ENCODE measurements at regions not wholly inside any gene's neighbourhood (a gene's known extent, or its start where the extent isn't known, plus 50 kb on each side); places are given as distances from the start of the nearest gene placed in this dataset.
"Not testable (repeated sequence)": the region's sequence is repeated elsewhere in the genome, so short reads cannot be mapped to it uniquely, and the experiment has no call there.

DNA sequence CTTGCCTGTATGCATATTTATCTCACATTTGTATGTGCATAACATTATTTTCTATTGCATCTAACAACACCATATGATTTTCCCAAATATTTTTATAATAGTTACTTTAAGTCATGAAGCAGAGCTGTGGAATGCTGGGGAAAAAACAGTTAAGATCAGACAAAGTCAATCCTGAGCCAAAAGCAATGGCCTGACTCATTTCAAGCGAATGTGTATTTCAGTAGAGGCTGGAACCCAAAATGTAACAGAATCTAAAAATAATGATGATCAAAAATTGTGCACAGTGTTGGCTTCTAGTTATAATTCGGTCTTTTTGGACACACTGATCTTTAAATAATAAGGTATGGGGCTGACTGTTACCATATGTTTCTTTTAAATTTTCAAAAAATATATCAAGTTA, 516.2 kb upstream of the ADGRL3 start:
- DNase-seq (ENCODE audit: insufficient read length, low spot score) (peak; percentile 12), FAIRE-seq (no peak)

DNA sequence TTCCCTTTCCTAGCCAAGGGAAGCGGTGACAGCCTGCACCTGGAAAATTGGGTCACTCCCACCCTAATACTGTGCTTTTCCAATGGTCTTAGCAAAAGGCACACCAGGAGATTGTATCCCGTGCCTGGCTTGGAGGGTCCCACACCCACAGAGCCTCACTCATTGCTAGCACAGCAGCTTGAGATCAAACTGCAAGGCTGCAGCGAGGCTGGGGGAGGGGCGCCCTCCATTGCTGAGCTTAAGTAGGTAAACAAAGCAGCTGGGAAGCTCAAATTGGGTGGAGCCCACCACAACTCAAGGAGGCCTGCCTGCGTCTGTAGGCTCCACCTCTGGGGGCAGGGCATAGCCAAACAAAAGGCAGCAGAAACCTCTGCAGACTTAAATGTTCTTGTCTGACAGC, 504.1 kb upstream of the ADGRL3 start:
- DNase-seq (ENCODE audit: insufficient read length, low spot score); FAIRE-seq: not testable (repeated sequence)

DNA sequence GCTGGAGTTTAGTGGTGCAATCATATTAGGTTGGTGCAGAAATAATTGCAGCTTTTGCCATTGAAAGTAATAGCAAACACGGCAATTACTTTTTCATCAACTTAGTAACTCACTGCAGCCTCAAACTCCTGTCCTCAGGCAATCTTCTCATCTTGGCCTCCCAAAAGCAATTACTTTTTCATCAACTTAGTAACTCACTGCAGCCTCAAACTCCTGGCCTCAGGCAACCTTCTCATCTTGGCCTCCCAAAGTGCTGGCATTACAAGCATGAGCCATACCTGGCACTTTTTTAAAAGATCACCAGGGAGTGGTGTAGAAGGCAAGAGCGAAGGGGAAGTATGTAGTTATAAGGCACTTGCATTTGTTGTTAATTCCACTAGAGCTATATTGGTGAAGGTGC, 491.1 kb upstream of the ADGRL3 start:
- DNase-seq (ENCODE audit: insufficient read length, low spot score) (no peak), FAIRE-seq (no peak)

DNA sequence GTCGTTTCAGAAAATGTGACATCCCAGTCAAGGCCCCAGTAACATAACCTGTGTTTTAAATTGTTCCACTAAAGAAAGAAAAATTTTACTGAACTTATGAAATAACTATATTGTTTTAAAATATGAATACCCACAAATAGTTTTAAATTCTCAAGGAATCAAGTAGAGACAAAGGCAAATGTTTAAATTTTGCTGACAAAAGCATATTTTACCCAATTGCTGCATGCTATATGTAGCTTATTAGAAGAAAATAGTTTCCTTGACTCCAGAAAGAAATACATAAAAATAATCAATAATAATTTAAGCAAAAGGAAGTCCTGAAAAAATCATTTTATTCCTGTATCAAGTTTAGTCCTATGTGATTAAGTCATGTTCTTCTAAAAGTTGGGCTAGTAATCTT, 481.3 kb upstream of the ADGRL3 start:
- no peak for FAIRE-seq
- no peak for DNase-seq (ENCODE audit: insufficient read length, low spot score)

DNA sequence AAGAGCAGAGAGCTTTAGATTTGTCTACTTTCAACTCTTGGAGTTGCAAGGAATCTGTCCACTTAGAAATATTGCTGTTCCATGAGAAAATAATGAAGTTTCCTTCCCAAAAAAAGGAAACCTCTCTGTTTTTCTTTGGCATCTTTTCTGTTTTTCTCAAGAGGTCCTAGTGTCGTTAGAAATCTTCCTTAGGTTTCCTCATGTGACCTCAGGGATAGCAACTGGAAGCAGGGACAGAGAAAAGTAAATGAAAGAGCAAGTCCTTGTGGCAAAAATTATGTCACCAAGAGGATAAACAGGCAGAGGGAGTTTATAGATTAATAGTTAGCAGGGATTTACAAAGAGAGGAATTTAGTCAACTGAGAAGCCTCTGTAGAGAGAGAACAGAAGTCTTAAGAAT, 478.4 kb upstream of the ADGRL3 start:
- no peak for FAIRE-seq
- DNase-seq (ENCODE audit: insufficient read length, low spot score) = no peak

DNA sequence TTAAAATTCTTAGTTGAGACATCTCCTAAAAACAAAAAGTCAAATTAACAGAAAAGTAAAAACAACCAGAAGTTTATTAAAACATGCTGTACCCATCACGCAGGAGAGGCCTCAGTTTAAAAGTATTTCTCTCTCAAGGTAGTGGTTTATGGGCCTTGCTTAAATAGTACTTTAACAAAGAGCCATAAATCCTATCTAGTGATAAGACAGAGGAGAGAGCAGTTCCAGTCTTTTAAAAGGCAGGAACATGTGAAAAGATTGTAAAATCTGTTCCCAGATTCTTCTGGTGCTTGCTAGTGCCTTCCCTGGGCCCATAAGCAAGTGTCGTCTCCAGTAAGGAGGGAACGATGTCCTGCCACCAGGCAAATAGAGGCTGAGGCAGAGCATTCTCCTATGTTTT, 476.3 kb upstream of the ADGRL3 start:
- DNase-seq (ENCODE audit: insufficient read length, low spot score) (no peak), FAIRE-seq (no peak)

DNA sequence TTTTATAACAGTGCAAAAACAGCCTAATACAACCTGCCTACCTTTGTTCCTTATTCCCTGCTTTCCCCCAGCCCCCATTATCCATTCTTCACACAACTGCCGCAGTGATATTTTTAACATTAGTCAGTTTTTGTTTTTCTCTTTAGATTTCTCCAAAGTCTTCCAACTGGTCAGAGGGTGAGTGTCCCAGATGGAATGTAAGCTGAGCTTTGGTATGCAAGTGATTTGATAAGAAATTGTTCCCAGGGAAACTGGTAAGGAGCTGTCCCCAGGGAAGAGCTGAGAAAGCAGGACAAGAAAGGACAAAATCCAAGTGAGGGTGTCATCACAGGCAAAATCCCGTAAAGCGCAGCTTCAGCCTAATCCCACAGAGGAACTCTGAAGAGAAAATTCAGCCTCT, 475.5 kb upstream of the ADGRL3 start:
- peak; percentile 20 for DNase-seq (ENCODE audit: insufficient read length, low spot score)
- FAIRE-seq = no peak

DNA sequence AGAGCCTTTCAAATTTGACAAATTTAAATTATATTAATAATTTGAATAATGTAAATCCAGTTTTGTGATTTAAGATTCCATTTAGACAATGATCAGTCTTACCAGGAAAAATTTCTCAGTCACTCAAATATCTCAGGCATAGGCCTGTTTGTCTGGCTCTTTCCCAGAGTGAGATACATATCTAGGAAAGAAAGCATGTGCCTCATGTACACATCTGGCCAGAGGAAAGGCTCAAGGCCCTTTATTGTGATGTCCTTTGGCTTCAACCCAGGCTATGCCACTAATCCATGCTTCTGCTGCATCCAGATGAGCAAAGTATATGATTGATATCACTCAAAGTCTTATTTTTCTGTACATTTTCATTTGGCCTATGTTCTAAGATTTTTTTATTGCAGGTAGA, 473.3 kb upstream of the ADGRL3 start:
- no peak for FAIRE-seq
- DNase-seq (ENCODE audit: insufficient read length, low spot score) = no peak

DNA sequence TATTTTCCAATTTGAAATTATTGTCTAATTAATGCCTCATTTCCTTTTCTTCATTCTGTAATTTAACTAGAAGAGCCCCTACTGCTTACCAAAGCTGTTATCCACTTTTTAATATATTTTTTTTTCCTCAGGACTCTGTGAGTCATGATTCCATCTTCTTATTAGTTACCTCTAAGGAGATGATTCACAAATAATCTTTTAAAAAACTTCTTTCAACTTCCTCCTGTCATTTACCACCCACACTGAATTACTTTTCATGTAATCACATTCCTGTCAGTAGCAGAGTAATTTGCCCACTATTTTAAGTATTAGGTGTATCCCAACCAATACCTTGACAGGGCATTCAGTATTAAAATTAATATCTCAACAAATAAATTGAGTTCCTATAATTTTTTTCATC, 470.9 kb upstream of the ADGRL3 start:
- FAIRE-seq (no peak), DNase-seq (ENCODE audit: insufficient read length, low spot score) (no peak)

DNA sequence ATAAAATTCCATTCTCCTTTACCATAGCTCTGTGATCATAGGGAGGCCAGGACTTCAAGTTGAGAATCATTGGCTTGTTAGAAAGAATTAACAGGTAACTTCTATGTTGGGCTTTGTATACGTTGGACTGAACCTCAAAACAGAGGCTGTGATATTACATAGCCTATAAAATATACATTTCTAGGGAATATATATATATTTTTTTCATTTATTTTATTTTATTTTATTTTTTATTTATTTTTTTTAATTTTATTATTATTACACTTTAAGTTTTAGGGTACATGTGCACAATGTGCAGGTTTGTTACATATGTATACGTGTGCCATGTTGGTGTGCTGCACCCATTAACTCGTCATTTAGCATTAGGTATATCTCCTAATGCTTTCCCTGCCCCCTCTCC, 470.4 kb upstream of the ADGRL3 start:
- DNase-seq (ENCODE audit: insufficient read length, low spot score); FAIRE-seq: not testable (repeated sequence)

DNA sequence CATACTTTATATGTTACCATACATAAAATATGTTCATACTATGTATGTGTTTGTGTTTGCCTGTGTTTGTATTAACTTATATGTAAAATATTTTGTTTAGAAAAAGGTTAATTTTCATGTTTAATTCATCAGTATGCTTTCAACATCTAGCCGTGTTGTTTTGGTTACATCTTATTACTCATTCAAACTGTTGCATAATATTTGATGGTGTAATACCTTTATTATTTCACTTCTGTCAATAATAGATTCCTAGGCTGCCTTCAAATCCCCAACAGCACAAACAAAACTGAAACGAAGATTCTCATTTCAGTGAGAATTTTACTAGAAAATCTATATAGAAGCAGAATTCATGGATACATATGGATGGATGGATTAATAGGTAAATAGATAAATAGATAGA, 462.3 kb upstream of the ADGRL3 start:
- no peak for FAIRE-seq
- no peak for DNase-seq (ENCODE audit: insufficient read length, low spot score)

DNA sequence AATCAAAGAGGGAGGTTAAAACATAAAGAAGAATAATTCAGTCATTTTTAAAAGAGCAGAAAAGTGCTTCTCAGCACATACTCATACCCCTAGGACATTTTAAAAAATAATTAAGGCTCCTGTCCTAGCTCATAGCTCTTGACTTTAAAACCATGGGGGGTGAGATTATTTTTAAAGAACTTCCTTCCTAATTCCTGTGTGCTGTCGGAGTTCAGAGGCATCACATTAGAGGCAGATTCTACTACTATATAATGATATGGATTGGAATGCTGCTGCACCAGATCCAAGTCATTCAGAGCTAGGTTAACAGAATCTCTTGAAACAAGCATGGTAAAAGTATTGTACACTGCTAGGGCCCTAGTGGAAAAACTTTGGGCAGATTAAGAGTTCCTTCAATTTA, 456.5 kb upstream of the ADGRL3 start:
- FAIRE-seq = no peak
- no peak for DNase-seq (ENCODE audit: insufficient read length, low spot score)

DNA sequence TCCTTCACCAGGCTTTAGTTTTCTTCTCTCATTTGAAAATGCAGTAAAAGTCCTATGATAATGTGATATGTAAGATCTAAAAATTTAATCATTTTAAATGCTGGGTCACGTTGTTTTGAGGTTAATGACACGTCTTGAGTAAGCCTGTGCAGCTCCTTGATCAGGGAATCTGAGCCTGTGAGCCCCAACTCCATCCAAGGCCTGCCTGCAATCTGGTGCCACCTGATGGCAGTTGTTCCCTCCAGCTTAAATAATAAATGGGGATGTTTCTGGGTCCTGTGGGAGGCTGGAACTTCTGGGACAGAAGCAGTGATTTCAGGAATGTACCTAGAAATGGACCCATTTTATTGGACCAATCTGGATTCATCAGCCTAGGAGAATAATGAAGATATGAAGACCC, 455.4 kb upstream of the ADGRL3 start:
- FAIRE-seq = no peak
- no peak for DNase-seq (ENCODE audit: insufficient read length, low spot score)

DNA sequence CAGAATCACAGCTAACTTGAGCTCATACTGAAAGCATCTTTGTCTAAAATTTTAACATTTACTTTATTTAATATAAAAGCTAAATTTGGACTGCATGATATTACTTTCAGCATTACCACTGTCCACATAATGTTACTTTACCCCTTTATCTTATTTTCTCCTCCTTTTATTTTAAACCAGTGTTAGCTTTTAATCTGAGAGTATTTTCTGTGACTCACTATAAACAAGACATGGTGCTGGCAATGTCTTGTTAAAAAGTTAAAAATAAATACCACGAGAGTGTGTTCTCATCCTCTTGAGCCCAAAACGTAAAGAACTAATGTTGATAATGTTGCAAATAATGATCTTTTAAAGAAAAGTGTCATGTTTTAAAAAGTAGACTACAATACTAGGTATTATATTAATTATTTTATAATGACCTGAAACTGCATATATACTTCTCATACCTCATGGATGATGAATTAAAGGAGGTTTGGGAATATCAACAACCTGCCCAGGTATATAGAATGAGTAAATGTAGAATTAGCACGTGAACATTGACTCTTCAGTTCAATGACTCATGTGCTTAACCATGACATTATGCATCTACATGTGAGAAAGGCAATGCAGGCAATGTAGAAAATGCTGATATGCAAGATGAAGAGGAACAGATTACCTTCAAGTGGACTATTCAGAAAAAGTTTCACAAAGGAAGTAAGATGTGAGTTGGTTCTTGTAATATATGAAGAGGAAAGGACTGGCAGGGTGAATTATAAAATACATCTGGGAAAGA, 454.1 kb upstream of the ADGRL3 start:
- no peak for DNase-seq (ENCODE audit: insufficient read length, low spot score)
- FAIRE-seq = no peak

DNA sequence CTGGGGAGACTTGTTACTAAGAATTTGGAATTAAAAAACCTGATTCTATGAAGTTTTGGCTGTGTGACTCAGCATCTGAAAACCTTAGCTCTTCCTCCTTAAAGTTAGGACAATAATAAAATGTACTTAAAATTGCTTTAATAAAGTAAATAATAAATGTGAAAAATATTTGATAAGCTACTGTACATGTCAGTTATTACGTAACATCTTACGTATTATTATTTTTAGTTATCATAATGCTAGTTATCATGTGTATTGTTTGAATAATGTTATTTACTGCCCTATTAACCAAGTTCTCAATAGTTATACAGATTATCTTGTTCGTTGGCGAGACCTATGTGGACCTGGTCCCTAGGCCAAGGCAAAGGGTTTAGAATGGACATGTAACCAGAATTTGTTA, 449.2 kb upstream of the ADGRL3 start:
- no peak for FAIRE-seq

DNA sequence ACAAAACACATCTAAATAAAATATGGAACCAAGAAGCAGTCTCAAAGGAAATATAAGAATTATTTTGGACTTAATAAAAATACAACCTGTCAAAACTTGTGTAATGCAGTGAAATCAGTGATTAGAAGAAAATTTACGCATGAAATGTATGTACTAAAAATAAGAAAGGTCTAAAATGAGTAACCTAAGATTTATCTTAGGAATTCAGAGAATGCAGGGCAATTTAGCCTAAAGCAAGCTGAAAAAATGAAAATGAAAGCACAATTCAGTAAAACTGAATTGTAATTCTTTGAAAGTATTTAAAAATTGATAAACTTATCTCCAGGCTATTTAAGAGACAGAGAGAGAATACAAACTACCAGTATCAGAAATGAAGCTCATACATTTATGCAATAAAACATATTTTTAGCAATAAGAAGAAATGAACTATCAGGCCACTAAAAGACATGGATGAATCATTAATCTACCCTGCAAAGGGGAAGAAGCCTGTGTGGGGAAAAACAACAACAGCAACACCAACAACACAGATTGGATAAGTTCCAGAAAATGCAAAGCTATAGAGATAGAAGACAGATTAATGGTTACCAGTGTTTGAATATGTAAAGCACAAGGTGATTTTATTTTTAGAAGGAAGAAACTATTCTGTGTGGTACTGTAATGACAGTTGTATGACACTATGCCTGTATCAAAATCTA, 442.0 kb upstream of the ADGRL3 start:
- DNase-seq (ENCODE audit: insufficient read length, low spot score) = no peak
- FAIRE-seq = no peak

More for the DNA sequence above, 449.2 kb upstream of the ADGRL3 start:
- no peak for DNase-seq (ENCODE audit: insufficient read length, low spot score)

DNA sequence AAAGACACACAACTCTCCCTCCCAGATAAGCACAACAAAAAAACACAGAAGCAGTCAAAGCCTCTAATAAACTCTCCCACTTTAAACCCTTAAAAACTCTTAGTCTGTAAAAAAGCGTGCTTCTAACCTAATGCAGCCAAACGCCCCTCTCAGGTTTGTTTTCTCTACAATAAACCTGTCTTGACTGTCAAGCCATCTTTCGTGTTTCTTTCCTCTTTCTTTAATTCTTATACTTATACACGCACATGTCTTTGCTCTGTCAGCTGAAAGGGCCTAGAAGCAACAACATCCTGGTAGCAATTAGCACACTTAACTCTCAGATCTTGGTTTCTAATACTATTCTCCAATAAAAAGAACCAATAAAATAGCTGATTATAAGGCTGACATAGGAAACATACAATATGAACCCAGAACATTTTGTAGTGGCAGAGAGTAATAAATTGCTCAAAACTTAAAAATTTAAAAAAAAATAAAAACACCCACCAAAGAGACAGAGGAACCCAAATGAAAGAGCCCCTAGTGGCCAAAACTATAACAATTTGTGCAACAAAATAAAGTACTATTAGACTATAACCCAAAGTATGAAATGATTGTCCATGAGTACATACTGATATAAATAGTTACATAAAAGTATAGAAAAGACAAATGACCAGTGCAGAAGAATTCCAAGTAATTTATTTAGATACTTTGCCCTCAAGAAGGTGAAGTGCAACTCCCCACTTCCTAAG, 440.4 kb upstream of the ADGRL3 start:
- no peak for DNase-seq (ENCODE audit: insufficient read length, low spot score)
- FAIRE-seq = no peak

DNA sequence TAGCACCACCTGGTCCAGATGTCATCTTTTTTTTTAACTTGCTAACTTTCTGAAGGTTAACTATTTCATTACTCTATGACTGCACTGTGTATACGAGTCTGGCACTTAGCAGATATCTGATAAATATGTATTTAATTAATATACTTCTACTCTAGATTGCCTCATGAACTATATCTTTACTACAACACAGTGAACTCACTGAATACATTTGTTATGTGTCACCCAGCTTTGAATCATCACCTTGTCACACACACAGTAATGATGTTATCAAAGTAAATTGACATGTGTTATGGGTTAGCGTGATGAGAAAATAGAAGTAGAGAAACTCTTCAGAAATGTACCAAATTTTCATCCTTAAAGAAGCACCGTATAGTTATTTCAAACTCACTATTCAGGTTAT, 419.3 kb upstream of the ADGRL3 start:
- FAIRE-seq (no peak), DNase-seq (ENCODE audit: insufficient read length, low spot score) (no peak)

DNA sequence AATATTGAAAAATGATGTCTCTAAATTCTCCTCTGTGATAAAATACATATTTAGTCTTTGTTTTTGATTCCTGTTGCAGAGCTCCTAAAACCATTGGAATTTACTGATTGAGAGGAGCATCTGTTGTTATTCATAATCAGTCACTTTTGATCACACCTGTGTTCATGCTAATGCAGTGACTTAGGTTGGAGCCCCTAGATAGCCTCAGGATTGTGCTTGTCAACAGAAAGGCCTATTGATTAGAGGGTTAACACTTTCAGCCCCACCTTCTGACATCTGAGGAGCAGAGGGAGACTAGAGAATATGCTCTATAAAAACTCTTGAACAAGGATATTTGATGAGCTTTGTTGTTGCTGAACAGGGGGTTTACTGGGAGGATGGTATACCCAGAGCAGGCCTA, 409.5 kb upstream of the ADGRL3 start:
- FAIRE-seq = no peak
- no peak for DNase-seq (ENCODE audit: insufficient read length, low spot score)

DNA sequence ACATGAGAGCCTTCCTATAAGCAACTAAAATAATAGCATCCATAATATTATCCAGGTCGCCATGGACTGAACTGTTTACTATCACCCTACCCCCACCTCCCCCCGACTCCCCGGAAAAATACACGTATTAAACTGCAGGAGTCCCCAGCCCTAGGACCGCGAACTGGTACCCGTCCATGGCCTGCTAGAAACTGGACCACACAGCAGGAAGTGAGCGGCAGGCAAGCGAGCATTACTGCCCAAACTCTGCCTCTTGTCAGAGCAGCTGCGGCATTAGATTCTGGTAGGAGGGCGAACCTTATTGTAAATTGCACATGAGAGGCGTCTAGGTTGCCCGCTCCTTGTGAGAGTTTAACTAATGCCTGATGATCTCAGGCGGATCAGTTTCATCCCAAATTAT, 405.8 kb upstream of the ADGRL3 start:
- no peak for DNase-seq (ENCODE audit: insufficient read length, low spot score)
- no peak for FAIRE-seq

DNA sequence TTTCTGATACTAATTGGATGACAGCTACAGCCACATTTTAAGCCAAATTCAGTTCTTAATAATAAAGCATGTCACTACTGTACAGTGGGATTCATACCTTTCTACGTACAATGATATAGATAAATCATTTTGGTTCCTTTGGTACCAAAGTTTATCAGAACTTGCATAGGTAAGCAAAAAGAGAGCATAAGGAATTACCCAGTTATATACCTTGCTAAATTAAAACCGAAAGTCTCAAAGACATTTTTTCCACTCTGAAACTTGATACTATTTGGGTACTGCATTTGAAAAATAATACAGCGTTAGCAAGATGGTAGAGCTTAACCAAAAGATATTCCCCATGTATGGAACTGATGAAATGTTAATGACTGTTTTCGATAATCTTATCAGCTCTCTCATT, 400.9 kb upstream of the ADGRL3 start:
- FAIRE-seq (no peak), DNase-seq (ENCODE audit: insufficient read length, low spot score) (no peak)

DNA sequence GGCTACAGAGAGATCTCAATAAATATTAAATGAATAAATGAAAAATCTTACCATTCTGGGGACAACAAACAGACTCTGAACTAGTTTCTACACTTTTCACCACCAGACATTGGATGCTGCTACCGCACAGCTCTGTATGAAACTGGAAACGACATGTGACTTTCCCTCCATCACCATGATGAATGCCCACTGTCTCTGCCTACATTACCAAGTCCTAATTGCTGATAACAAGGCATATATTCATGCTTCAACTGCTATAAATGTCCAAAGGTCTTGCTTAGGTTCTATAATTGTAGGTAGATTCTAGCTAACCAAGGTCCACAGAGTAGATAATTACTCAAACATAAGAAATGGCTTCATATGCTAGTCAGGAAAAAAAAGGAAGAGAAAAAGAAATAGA, 399.4 kb upstream of the ADGRL3 start:
- FAIRE-seq (no peak), DNase-seq (ENCODE audit: insufficient read length, low spot score) (no peak)

Data from HTR-8/SVneo (cell line).